WI38 (cell line): ENCODE measurements at regions not wholly inside any gene's neighbourhood (a gene's known extent, or its start where the extent isn't known, plus 50 kb on each side); places are given as distances from the start of the nearest gene placed in this dataset.

ENCODE experiments used
- H3K4me3 ChIP-seq: 2 replicates; pipeline ENCODE4 v1.5.1; 2011; ENCODE audit warnings: low read depth, mild to moderate bottlenecking, control low read depth, low read length
- CTCF ChIP-seq: IDR thresholded peaks from 2 replicates; pipeline ENCODE4 v1.5.1; 2012; ENCODE audit warnings: low read depth, mild to moderate bottlenecking, control low read depth, low read length

- H3K4me3 ChIP-seq, result no peak overlapping the region
- no peak for TF ChIP-seq CTCF
These were observed 93.1 kb downstream of the PDGFA start for GRCh38 chr7:426510-426909.

GRCh38 chr7:427506-428103 is 92.0 kb downstream of the PDGFA start:
- no peak overlapping the region for H3K4me3 ChIP-seq
- no peak for TF ChIP-seq CTCF

- no peak for TF ChIP-seq CTCF
- H3K4me3 ChIP-seq, result no peak overlapping the region
These were observed 91.3 kb downstream of the PDGFA start for GRCh38 chr7:428387-428786.

- H3K4me3 ChIP-seq, result no peak overlapping the region
- no peak for TF ChIP-seq CTCF
These were observed 90.5 kb downstream of the PDGFA start for GRCh38 chr7:428927-429827.

GRCh38 chr7:429828-430180 is 89.8 kb downstream of the PDGFA start:
- H3K4me3 ChIP-seq, result no peak overlapping the region
- TF ChIP-seq CTCF, result no peak

GRCh38 chr7:431041-431440 is 88.6 kb downstream of the PDGFA start:
- H3K4me3 ChIP-seq, result no peak overlapping the region
- no peak for TF ChIP-seq CTCF

- TF ChIP-seq CTCF, result no peak
- H3K4me3 ChIP-seq, result no peak overlapping the region
These were observed 88.0 kb downstream of the PDGFA start for GRCh38 chr7:431658-432111.
